Testis (tissue), 2 donors: ENCODE measurements at regions not wholly inside any gene's neighbourhood (a gene's known extent, or its start where the extent isn't known, plus 50 kb on each side); places are given as distances from the start of the nearest gene placed in this dataset.

ENCODE experiments used
- POLR2A ChIP-seq: fragments of 450-650 bp; IDR thresholded peaks from one replicate; pipeline ENCODE4 v1.6.1; 2017; ENCODE audit warnings: antibody characterized with exemption, mild to moderate bottlenecking, moderate library complexity
- TF ChIP-seq, protein P1 (sequence below), 3 experiments: fragments of 450-650 bp in 2 of 3; fragments of 200-600 bp in 1 of 3; sonication (generic) in 1 of 3; IDR thresholded peaks; one replicate each; pipeline ENCODE4 v1.5.1; 2016 to 2019; ENCODE audit warnings: antibody characterized with exemption in 3 of 3, mild to moderate bottlenecking in 2 of 3, moderate library complexity in 1 of 3

DNA sequence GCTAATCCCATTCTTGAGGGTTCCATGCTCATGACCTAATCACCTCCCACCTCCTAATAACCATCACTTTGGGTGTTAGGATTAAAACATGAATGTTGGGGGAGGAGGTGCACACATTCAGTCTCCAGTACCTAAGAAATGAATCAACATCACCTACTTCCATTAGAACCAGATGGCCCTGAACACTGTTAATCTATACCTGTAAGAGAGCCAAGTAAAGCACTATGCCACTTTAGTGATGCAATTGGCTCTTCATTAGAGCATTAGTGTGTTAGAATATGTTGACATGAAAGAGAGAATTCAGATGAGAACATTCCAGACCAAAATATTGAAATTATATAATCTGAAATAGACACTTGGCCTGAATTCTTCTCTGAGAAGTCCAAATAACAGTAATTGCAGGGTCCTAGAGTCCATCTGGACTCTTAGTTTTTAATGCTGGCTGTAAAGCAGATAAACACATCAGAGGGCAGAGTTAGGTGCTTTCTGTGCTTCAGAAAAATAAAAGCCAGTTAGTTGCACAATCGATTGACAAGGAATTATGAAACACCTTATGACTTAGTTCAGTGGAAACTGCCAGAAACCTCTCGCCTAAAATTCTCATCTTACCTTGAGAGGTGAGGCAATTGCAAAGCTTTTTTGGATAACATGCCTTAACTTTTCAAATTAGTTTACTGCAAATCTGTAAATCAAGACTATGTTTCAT lies 923.7 kb downstream of the SLC4A3 start:
- TF ChIP-seq, protein P1, sequence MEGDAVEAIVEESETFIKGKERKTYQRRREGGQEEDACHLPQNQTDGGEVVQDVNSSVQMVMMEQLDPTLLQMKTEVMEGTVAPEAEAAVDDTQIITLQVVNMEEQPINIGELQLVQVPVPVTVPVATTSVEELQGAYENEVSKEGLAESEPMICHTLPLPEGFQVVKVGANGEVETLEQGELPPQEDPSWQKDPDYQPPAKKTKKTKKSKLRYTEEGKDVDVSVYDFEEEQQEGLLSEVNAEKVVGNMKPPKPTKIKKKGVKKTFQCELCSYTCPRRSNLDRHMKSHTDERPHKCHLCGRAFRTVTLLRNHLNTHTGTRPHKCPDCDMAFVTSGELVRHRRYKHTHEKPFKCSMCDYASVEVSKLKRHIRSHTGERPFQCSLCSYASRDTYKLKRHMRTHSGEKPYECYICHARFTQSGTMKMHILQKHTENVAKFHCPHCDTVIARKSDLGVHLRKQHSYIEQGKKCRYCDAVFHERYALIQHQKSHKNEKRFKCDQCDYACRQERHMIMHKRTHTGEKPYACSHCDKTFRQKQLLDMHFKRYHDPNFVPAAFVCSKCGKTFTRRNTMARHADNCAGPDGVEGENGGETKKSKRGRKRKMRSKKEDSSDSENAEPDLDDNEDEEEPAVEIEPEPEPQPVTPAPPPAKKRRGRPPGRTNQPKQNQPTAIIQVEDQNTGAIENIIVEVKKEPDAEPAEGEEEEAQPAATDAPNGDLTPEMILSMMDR (IDR thresholded peaks at IDR 0.05) = no peak
- no peak for TF ChIP-seq POLR2A
